Esophagus muscularis mucosa (tissue), 4 donors: ENCODE measurements at regions not wholly inside any gene's neighbourhood (a gene's known extent, or its start where the extent isn't known, plus 50 kb on each side); places are given as distances from the start of the nearest gene placed in this dataset.

Experiments used
- EP300 ChIP-seq: sonication (generic); formaldehyde crosslinking; IDR thresholded peaks from one replicate; pipeline ENCODE4 v1.6.1; 2017; ENCODE audit warnings: antibody characterized with exemption
- POLR2A ChIP-seq: fragments of 450-650 bp; IDR thresholded peaks from one replicate; pipeline ENCODE4 v1.6.1; 2017; ENCODE audit warnings: antibody characterized with exemption, moderate library complexity, mild to moderate bottlenecking, low read depth
- TF ChIP-seq, protein P1 (sequence below), 3 experiments: fragments of 200-600 bp in 2 of 3; fragments of 450-650 bp in 1 of 3; sonication (generic) in 2 of 3; IDR thresholded peaks; one replicate each; pipeline ENCODE4 v1.5.1; 2017 to 2019; ENCODE audit warnings: antibody characterized with exemption in 3 of 3, mild to moderate bottlenecking in 2 of 3, moderate library complexity in 1 of 3

DNA sequence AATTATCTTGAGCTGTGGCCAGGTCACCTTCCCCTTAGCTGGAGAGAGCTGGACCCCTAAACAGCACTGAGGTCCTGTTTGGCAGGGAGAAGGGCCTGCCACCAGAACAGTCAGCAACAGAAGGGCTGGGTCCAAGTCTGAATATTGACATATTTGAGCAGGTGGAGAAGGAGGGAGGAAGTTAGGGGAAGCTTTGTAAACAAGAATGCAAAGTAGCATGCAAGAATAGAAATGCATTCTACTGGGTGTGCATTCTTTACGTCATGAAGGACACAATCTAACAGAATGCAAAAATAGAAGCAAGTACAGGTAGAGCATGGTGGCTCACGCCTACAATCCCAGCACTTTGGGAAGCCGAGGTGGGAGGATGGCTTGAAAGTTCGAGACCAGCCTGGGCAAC, 100.5 kb downstream of the QRSL1 start:
- TF ChIP-seq, protein P1, sequence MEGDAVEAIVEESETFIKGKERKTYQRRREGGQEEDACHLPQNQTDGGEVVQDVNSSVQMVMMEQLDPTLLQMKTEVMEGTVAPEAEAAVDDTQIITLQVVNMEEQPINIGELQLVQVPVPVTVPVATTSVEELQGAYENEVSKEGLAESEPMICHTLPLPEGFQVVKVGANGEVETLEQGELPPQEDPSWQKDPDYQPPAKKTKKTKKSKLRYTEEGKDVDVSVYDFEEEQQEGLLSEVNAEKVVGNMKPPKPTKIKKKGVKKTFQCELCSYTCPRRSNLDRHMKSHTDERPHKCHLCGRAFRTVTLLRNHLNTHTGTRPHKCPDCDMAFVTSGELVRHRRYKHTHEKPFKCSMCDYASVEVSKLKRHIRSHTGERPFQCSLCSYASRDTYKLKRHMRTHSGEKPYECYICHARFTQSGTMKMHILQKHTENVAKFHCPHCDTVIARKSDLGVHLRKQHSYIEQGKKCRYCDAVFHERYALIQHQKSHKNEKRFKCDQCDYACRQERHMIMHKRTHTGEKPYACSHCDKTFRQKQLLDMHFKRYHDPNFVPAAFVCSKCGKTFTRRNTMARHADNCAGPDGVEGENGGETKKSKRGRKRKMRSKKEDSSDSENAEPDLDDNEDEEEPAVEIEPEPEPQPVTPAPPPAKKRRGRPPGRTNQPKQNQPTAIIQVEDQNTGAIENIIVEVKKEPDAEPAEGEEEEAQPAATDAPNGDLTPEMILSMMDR (IDR thresholded peaks at IDR 0.05) = no peak
- TF ChIP-seq POLR2A = no peak
- no peak for TF ChIP-seq EP300
